Activated T-helper 2 cell treated with anti-CD3 and anti-CD28 coated beads, Interferon-gamma antibody, Interleukin-2, Interleukin-4, amounts not matched to agents 10 μg/mL and 5 μg/mL and 100 μg/mL, durations not matched to agents 14 hours and 24 hours and 36 hours (primary cell): ENCODE measurements at regions not wholly inside any gene's neighbourhood (a gene's known extent, or its start where the extent isn't known, plus 50 kb on each side); places are given as distances from the start of the nearest gene placed in this dataset.

Source experiments
- DNase-seq: peaks from one replicate; pipeline ENCODE4 v3.0.0; 2021; ENCODE audit warnings: low spot score
- H3K27ac Mint-ChIP-seq: one replicate; pipeline ENCODE4 v1.8.0; 2021; ENCODE audit warnings: mixed read lengths
- H3K27me3 Mint-ChIP-seq: one replicate; pipeline ENCODE4 v1.8.0; 2021; ENCODE audit warnings: low read depth, mixed read lengths
- H3K36me3 Mint-ChIP-seq: one replicate; pipeline ENCODE4 v1.8.0; 2021; ENCODE audit warnings: low read depth, mixed read lengths
- H3K4me1 Mint-ChIP-seq: one replicate; pipeline ENCODE4 v1.8.0; 2021; ENCODE audit warnings: low read depth, mixed read lengths
- H3K4me3 Mint-ChIP-seq: one replicate; pipeline ENCODE4 v1.8.0; 2021; ENCODE audit warnings: low read depth, mild to moderate bottlenecking, moderate library complexity, mixed read lengths
- H3K9me3 Mint-ChIP-seq: one replicate; pipeline ENCODE4 v1.8.0; 2021; ENCODE audit warnings: mixed read lengths
- intact Hi-C: fragments of 100-400 bp; cut with micrococcal nuclease; formaldehyde crosslinking; loops from one replicate; pipeline ENCODE4 v1.15.1; 2023

DNA sequence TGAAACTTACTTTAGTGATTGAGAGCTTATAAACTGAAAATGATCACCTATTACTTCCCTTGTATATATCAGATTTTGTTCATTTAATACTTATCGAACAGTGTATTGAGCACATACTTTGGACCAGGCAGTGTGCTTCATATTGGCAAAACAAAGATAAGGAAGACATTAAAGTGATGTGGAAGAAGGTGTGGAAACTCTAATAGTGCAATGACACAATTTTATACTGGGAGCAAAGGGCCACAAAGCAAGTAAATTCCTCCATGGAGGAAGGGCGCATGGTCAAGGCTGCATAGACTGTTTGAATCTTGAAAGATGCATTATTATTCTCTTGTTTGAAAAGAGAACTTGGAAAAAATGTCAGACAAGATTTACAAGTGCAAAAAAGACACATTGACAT lies 936.5 kb upstream of the DDX18 start:
- Mint-ChIP-seq H3K9me3 (peaks cover 46% of the 10 kb centered on the region), H3K36me3 (no peaks in the 10 kb centered on the region), H3K4me1 (no peaks in the 10 kb centered on the region), H3K27ac (no peak overlapping the region), H3K27me3 (no peaks in the 10 kb centered on the region), H3K4me3 (no peak overlapping the region)
- no peak for DNase-seq
- intact Hi-C loops: no loop called here

DNA sequence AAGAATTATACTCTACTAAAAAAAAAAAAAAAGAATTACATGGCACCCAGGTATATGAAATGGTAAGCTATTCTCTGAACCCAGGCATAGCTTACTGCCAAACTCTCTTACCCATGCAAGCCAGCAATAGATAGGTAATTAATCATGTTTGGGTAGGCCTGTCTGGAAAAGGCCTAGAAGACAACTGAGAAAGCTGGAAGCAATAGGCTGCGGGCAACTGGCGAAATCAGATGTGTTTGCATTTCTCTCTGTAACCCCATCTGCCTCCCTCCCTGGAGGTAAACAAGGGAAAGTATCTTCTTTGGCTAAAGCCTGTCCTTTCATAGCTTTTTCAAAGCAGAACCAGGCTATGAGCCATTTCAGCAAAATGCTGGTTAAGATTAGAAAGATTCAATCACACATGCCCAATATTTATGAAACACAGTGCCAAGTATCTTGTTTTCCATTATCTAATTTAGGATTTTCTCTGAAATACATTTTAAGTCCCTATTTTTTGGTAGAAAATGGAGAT lies 934.8 kb upstream of the DDX18 start:
- H3K27ac Mint-ChIP-seq: no peak overlapping the region
- no peaks in the 10 kb centered on the region for H3K4me1 Mint-ChIP-seq
- H3K27me3 Mint-ChIP-seq: no peaks in the 10 kb centered on the region
- intact Hi-C loops: no loop called here
- H3K36me3 Mint-ChIP-seq: no peaks in the 10 kb centered on the region
- peaks cover 51% of the 10 kb centered on the region for H3K9me3 Mint-ChIP-seq
- DNase-seq: no peak
- no peak overlapping the region for H3K4me3 Mint-ChIP-seq

DNA sequence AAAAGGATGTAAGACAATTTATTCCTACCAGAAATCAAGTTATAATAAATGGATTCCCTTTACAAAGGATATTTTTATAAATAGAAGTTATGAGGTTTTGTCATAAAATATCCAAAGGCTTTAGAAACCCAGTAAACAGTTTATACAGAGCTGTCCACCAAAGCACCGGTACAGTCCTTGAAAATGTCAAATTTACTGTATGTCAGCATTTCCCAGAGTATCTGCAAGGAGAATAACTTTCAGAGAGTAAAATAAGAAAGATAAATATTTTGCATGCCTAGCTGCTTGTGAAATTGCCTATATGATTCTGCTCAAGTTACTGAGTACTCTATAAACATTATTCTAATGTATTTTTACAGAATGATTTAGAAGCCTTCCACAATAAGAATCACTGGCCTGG lies 923.3 kb upstream of the DDX18 start:
- no peaks in the 10 kb centered on the region for H3K4me1 Mint-ChIP-seq
- no peak for DNase-seq

DNA sequence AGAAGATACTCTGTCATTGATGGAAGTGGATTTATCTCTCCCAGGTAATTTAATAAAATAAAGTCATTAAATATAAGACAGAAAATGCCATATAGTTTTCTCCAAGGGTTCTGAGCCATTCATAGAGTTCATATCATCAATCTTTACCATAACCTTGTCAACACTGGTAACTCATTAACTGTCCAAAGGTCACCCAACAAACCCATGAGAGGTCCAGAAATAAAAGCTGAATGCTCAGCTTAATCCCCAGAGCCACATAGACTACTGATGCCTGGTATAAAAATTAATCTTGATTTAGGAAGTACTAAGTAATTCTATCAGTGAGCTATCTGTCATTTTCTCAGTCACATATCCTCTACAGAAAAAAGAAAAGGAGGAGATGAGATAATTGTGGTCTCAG lies 903.0 kb upstream of the DDX18 start:
- Mint-ChIP-seq H3K9me3 (peaks cover 29% of the 10 kb centered on the region), H3K27ac (no peak overlapping the region), H3K36me3 (no peaks in the 10 kb centered on the region), H3K27me3 (no peaks in the 10 kb centered on the region), H3K4me1 (no peaks in the 10 kb centered on the region), H3K4me3 (no peak overlapping the region)
- intact Hi-C loops: no loop called here
- DNase-seq: no peak

More for the DNA sequence above, 923.3 kb upstream of the DDX18 start:
- no peak overlapping the region for H3K4me3 Mint-ChIP-seq
- H3K27me3 Mint-ChIP-seq: no peaks in the 10 kb centered on the region
- intact Hi-C loops: no loop called here
- peaks cover 39% of the 10 kb centered on the region for H3K9me3 Mint-ChIP-seq
- H3K36me3 Mint-ChIP-seq: no peaks in the 10 kb centered on the region
- no peak overlapping the region for H3K27ac Mint-ChIP-seq

DNA sequence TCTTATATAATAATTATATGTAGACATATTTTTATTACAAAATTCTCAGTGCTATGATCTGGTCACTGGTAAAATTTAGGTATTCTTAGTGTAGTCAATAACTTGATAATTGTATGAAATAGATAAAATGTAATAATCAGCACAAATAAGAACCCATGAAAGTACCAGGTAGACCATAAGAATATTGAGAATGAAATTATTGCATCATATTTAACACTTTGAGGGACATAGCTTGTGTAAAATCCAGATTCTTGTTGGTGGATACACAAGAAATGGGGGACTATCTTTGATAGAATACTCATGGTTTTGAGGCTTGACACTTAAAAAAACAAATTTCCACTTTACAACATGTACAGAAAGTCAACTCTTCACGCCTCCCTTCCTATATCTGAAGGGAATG lies 898.8 kb upstream of the DDX18 start:
- Mint-ChIP-seq H3K4me3 (no peak overlapping the region), H3K9me3 (peaks cover 15% of the 10 kb centered on the region), H3K36me3 (no peaks in the 10 kb centered on the region), H3K4me1 (no peaks in the 10 kb centered on the region), H3K27me3 (no peaks in the 10 kb centered on the region), H3K27ac (no peak overlapping the region)
- intact Hi-C loops: no loop called here
- no peak for DNase-seq

- intact Hi-C loops: no loop called here
- no peaks in the 10 kb centered on the region for H3K4me1 Mint-ChIP-seq
- H3K27me3 Mint-ChIP-seq: no peaks in the 10 kb centered on the region
- DNase-seq: no peak
- no peak overlapping the region for H3K27ac Mint-ChIP-seq
- no peak overlapping the region for H3K4me3 Mint-ChIP-seq
- H3K36me3 Mint-ChIP-seq: no peaks in the 10 kb centered on the region
- peaks cover 20% of the 10 kb centered on the region for H3K9me3 Mint-ChIP-seq
Observed at GRCh38 chr2:116917196-116917595, 897.3 kb upstream of the DDX18 start.

DNA sequence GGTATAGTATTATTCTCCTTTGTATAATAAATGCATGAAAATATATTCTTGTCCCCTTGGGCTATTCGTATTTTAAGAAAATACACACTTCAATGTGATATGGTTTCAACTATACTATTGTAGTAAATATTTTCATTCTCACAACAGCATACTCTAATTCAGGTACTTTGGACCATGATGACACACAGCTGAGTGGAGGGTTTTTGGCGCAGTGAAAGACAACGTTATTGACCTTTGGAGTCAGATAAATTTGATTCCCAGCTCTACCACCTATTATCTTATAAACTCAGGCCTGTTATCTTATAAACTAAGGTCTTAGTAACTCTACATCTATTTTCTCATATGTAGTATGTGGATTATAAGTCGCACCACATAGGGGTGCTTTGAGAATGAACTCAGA lies 895.9 kb upstream of the DDX18 start:
- H3K27ac Mint-ChIP-seq: no peak overlapping the region
- H3K27me3 Mint-ChIP-seq: no peaks in the 10 kb centered on the region
- no peak for DNase-seq
- intact Hi-C loops: no loop called here
- H3K36me3 Mint-ChIP-seq: no peaks in the 10 kb centered on the region
- H3K4me1 Mint-ChIP-seq: no peaks in the 10 kb centered on the region
- peaks cover 13% of the 10 kb centered on the region for H3K9me3 Mint-ChIP-seq
- H3K4me3 Mint-ChIP-seq: no peak overlapping the region

- Mint-ChIP-seq H3K27ac (no peak overlapping the region), H3K4me3 (no peak overlapping the region), H3K9me3 (peaks cover 21% of the 10 kb centered on the region), H3K27me3 (no peaks in the 10 kb centered on the region), H3K36me3 (no peaks in the 10 kb centered on the region), H3K4me1 (no peaks in the 10 kb centered on the region)
- no peak for DNase-seq
- intact Hi-C loops: no loop called here
Observed at GRCh38 chr2:116922414-116922813, 892.1 kb upstream of the DDX18 start.

DNA sequence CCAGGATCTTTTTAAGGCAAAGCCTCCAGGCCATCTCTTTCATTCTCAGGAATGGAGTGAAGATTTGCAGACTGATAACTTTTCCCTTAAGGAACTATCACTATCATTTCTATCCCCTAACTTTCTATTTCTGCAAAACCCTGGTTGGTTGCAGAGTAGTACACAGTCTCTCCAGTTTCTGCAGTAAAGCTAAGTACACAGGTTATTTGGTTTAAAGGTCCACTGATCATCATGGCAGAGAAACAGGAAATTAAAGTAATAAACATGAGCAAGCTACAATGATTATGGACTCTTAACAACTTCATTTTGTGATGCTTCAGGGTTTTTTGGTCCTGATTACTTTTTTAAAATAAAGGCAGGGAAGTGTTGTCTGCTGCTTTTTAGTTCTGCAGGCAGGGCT lies 890.0 kb upstream of the DDX18 start:
- no peak overlapping the region for H3K4me3 Mint-ChIP-seq
- no peaks in the 10 kb centered on the region for H3K36me3 Mint-ChIP-seq
- no peak overlapping the region for H3K27ac Mint-ChIP-seq
- no peaks in the 10 kb centered on the region for H3K4me1 Mint-ChIP-seq
- peaks cover 33% of the 10 kb centered on the region for H3K9me3 Mint-ChIP-seq
- H3K27me3 Mint-ChIP-seq: no peaks in the 10 kb centered on the region
- no peak for DNase-seq
- intact Hi-C loops: no loop called here

GRCh38 chr2:116935097-116935814 lies 879.2 kb upstream of the DDX18 start:
- Mint-ChIP-seq H3K4me1 (no peaks in the 10 kb centered on the region), H3K27me3 (no peaks in the 10 kb centered on the region), H3K4me3 (no peak overlapping the region), H3K36me3 (no peaks in the 10 kb centered on the region), H3K27ac (no peak overlapping the region), H3K9me3 (peaks cover 39% of the 10 kb centered on the region)
- DNase-seq: no peak
- intact Hi-C loops: no loop called here

- intact Hi-C loops: no loop called here
- no peak for DNase-seq
- Mint-ChIP-seq H3K9me3 (peaks cover 28% of the 10 kb centered on the region), H3K4me3 (no peak overlapping the region), H3K4me1 (no peaks in the 10 kb centered on the region), H3K27me3 (no peaks in the 10 kb centered on the region), H3K36me3 (no peaks in the 10 kb centered on the region), H3K27ac (no peak overlapping the region)
Observed at GRCh38 chr2:116948258-116948657, 866.2 kb upstream of the DDX18 start.

DNA sequence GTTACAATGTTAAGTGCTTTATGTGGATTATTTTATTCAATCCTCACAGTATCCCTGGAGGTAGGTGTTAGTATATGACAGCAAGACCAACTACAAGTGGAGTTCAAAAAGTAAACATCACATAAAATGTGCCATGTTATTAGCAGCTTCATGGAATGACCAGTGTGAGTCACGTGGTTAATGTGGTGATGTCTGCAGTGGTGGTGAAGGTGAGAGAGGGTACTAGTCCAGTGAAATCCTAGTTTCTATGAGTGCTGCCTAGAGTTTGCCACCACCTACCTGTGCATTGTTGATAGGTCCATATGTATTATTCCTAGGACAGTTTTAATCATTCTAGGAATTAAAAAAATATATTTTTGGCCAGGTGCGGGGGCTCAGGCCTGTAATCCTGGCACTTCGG lies 865.2 kb upstream of the DDX18 start:
- Mint-ChIP-seq H3K27me3 (no peaks in the 10 kb centered on the region), H3K4me1 (no peaks in the 10 kb centered on the region), H3K36me3 (no peaks in the 10 kb centered on the region), H3K27ac (no peak overlapping the region), H3K4me3 (no peak overlapping the region), H3K9me3 (peaks cover 23% of the 10 kb centered on the region)
- DNase-seq: no peak
- intact Hi-C loops: no loop called here

DNA sequence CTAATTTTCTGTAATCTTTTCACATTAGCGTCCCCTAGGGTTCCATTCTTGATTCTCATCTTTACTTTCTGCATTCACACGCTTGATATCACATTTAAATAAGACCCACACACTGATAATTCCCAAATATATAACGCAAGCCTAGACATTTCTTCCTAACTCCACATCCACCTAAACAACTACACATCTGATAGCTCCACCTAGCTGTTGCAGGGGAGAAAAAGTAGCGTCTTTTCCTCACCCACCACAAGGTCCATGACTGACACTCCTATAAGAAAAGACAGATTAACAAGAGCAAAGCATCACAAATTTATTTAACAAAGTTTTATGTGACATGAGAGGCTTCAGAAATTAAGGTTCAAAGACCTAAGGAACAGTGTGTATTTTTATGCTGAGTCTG lies 862.2 kb upstream of the DDX18 start:
- Mint-ChIP-seq H3K27ac (no peak overlapping the region), H3K9me3 (peaks cover 37% of the 10 kb centered on the region), H3K27me3 (no peaks in the 10 kb centered on the region), H3K36me3 (no peaks in the 10 kb centered on the region), H3K4me3 (no peak overlapping the region), H3K4me1 (no peaks in the 10 kb centered on the region)
- no peak for DNase-seq
- intact Hi-C loops: no loop called here

- Mint-ChIP-seq H3K27ac (no peak overlapping the region), H3K4me3 (no peak overlapping the region), H3K4me1 (no peaks in the 10 kb centered on the region), H3K9me3 (peaks cover 43% of the 10 kb centered on the region), H3K36me3 (no peaks in the 10 kb centered on the region), H3K27me3 (no peaks in the 10 kb centered on the region)
- intact Hi-C loops: no loop called here
- no peak for DNase-seq
Observed at GRCh38 chr2:116955646-116956045, 858.8 kb upstream of the DDX18 start.
